ENCODE measurements at regions not wholly inside any gene's neighbourhood (a gene's known extent, or its start where the extent isn't known, plus 50 kb on each side); places are given as distances from the start of the nearest gene placed in this dataset.

GRCh38 chr1:173113015-173113741, 62.4 kb upstream of the TNFSF18 start:
- TF ChIP-seq, protein P1, sequence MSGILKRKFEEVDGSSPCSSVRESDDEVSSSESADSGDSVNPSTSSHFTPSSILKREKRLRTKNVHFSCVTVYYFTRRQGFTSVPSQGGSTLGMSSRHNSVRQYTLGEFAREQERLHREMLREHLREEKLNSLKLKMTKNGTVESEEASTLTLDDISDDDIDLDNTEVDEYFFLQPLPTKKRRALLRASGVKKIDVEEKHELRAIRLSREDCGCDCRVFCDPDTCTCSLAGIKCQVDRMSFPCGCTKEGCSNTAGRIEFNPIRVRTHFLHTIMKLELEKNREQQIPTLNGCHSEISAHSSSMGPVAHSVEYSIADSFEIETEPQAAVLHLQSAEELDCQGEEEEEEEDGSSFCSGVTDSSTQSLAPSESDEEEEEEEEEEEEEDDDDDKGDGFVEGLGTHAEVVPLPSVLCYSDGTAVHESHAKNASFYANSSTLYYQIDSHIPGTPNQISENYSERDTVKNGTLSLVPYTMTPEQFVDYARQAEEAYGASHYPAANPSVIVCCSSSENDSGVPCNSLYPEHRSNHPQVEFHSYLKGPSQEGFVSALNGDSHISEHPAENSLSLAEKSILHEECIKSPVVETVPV (CRISPR knock-in tag; IDR thresholded peaks at IDR 0.05), result no peak
- TF ChIP-seq POU6F1 (CRISPR knock-in tag; IDR thresholded peaks at IDR 0.05; ENCODE audit: borderline replicate concordance, low read depth), result no peak
- peak; percentile 36; the same call in 1 of the 3 replicates for ATAC-seq

DNA sequence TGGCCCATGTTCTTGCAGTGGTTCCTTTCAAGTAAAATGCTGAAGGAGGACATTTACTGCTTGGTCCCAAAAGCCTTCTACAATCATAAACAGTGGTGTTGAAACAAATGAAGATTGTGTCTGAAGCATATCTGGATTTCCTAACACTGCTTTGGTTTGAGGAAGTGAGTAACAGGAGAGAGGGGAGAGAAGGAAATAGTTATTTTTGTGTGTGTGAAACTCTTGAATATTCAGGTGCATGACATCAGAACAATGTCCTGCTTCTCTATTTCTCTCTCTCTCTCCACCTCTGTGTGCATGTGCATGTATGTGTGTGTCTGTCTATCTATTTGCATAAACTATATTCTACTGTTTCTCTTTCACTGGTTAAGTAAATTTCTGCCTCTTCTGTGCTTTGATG, 61.4 kb upstream of the TNFSF18 start:
- TF ChIP-seq ZFP30 (CRISPR knock-in tag; IDR thresholded peaks at IDR 0.05), result no peak
- no peak for TF ChIP-seq PPARA (CRISPR knock-in tag; IDR thresholded peaks at IDR 0.05; ENCODE audit: borderline replicate concordance)
- TF ChIP-seq, protein P2, sequence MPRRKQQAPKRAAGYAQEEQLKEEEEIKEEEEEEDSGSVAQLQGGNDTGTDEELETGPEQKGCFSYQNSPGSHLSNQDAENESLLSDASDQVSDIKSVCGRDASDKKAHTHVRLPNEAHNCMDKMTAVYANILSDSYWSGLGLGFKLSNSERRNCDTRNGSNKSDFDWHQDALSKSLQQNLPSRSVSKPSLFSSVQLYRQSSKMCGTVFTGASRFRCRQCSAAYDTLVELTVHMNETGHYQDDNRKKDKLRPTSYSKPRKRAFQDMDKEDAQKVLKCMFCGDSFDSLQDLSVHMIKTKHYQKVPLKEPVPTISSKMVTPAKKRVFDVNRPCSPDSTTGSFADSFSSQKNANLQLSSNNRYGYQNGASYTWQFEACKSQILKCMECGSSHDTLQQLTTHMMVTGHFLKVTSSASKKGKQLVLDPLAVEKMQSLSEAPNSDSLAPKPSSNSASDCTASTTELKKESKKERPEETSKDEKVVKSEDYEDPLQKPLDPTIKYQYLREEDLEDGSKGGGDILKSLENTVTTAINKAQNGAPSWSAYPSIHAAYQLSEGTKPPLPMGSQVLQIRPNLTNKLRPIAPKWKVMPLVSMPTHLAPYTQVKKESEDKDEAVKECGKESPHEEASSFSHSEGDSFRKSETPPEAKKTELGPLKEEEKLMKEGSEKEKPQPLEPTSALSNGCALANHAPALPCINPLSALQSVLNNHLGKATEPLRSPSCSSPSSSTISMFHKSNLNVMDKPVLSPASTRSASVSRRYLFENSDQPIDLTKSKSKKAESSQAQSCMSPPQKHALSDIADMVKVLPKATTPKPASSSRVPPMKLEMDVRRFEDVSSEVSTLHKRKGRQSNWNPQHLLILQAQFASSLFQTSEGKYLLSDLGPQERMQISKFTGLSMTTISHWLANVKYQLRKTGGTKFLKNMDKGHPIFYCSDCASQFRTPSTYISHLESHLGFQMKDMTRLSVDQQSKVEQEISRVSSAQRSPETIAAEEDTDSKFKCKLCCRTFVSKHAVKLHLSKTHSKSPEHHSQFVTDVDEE (CRISPR knock-in tag; IDR thresholded peaks at IDR 0.05), result no peak
- TF ChIP-seq GLIS3 (CRISPR knock-in tag; IDR thresholded peaks at IDR 0.05), result no peak
- no peak for TF ChIP-seq ESRRG (CRISPR knock-in tag; IDR thresholded peaks at IDR 0.05)
- TF ChIP-seq ISL1 (CRISPR knock-in tag; IDR thresholded peaks at IDR 0.05), result no peak
- TF ChIP-seq ZNF8 (CRISPR knock-in tag; IDR thresholded peaks at IDR 0.05), result no peak
- TF ChIP-seq SNAI2 (CRISPR knock-in tag; IDR thresholded peaks at IDR 0.05), result no peak
- TF ChIP-seq, protein P3, sequence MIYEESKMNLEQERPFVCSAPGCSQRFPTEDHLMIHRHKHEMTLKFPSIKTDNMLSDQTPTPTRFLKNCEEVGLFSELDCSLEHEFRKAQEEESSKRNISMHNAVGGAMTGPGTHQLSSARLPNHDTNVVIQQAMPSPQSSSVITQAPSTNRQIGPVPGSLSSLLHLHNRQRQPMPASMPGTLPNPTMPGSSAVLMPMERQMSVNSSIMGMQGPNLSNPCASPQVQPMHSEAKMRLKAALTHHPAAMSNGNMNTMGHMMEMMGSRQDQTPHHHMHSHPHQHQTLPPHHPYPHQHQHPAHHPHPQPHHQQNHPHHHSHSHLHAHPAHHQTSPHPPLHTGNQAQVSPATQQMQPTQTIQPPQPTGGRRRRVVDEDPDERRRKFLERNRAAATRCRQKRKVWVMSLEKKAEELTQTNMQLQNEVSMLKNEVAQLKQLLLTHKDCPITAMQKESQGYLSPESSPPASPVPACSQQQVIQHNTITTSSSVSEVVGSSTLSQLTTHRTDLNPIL (CRISPR knock-in tag; IDR thresholded peaks at IDR 0.05; ENCODE audit: low read depth), result no peak
- no peak for TF ChIP-seq ZNF70 (CRISPR knock-in tag; IDR thresholded peaks at IDR 0.05)
- TF ChIP-seq TCF4 (CRISPR knock-in tag; IDR thresholded peaks at IDR 0.05; ENCODE audit: borderline replicate concordance), result no peak
- no peak for TF ChIP-seq RARB (CRISPR knock-in tag; IDR thresholded peaks at IDR 0.05)
- no peak for TF ChIP-seq PATZ1 (CRISPR knock-in tag; IDR thresholded peaks at IDR 0.05; ENCODE audit: borderline replicate concordance)
- no peak for TF ChIP-seq ARNTL (CRISPR knock-in tag; IDR thresholded peaks at IDR 0.05; ENCODE audit: borderline replicate concordance, low read depth)
- TF ChIP-seq ZFP3 (CRISPR knock-in tag; IDR thresholded peaks at IDR 0.05), result no peak
- no peak for ATAC-seq

- ATAC-seq, result no peak
- TF ChIP-seq PATZ1 (CRISPR knock-in tag; IDR thresholded peaks at IDR 0.05; ENCODE audit: borderline replicate concordance), result no peak
- no peak for TF ChIP-seq ZNF70 (CRISPR knock-in tag; IDR thresholded peaks at IDR 0.05)
- no peak for TF ChIP-seq POU6F1 (CRISPR knock-in tag; IDR thresholded peaks at IDR 0.05; ENCODE audit: borderline replicate concordance, low read depth)
Observed at GRCh38 chr1:173107696-173108095, 57.0 kb upstream of the TNFSF18 start.
